ENCODE measurements at regions not wholly inside any gene's neighbourhood (a gene's known extent, or its start where the extent isn't known, plus 50 kb on each side); places are given as distances from the start of the nearest gene placed in this dataset.

- TF ChIP-seq CTCF (conservative IDR thresholded peaks at IDR 0.05; ENCODE audit: low read depth, low read length) (no peak), EZH2 (IDR thresholded peaks at IDR 0.05; ENCODE audit: borderline replicate concordance, low read depth, low read length, poor library complexity, severe bottlenecking) (no peak)
Observed at GRCh38 chr16:79784007-79784406, 183.5 kb upstream of the MAF start.
